Dedifferentiated amniotic fluid mesenchymal stem cell (primary cell): ENCODE measurements at regions not wholly inside any gene's neighbourhood (a gene's known extent, or its start where the extent isn't known, plus 50 kb on each side); places are given as distances from the start of the nearest gene placed in this dataset.
"Not testable (repeated sequence)": the region's sequence is repeated elsewhere in the genome, so short reads cannot be mapped to it uniquely, and the experiment has no call there.

ENCODE experiments used
- DNase-seq: peaks from one replicate; pipeline ENCODE4 v3.0.0-alpha.2; 2016; ENCODE audit errors: extremely low spot score

- DNase-seq = no peak
Observed at GRCh38 chr5:86404256-86404655, 213.5 kb upstream of the COX7C start.

GRCh38 chr5:86407711-86408110 lies 210.0 kb upstream of the COX7C start:
- DNase-seq = no peak

GRCh38 chr5:86411596-86411995 lies 206.1 kb upstream of the COX7C start:
- DNase-seq = no peak

GRCh38 chr5:86427158-86427557 lies 190.6 kb upstream of the COX7C start:
- no peak for DNase-seq

GRCh38 chr5:86439593-86440110 lies 178.1 kb upstream of the COX7C start:
- no peak for DNase-seq

GRCh38 chr5:86442036-86442745 lies 175.6 kb upstream of the COX7C start:
- DNase-seq = no peak

GRCh38 chr5:86447362-86447761 lies 170.4 kb upstream of the COX7C start:
- DNase-seq = no peak

GRCh38 chr5:86452251-86452650 lies 165.5 kb upstream of the COX7C start:
- DNase-seq = no peak

- DNase-seq = no peak
Observed at GRCh38 chr5:86460519-86460918, 157.2 kb upstream of the COX7C start.

- DNase-seq = no peak
Observed at GRCh38 chr5:86461169-86461956, 156.4 kb upstream of the COX7C start.

- DNase-seq = no peak
Observed at GRCh38 chr5:86463339-86463738, 154.4 kb upstream of the COX7C start.

- DNase-seq = no peak
Observed at GRCh38 chr5:86465052-86465838, 152.5 kb upstream of the COX7C start.

GRCh38 chr5:86466721-86467120 lies 151.0 kb upstream of the COX7C start:
- not testable (repeated sequence) for DNase-seq

- no peak for DNase-seq
Observed at GRCh38 chr5:86482008-86482407, 135.7 kb upstream of the COX7C start.

GRCh38 chr5:86493777-86494176 lies 124.0 kb upstream of the COX7C start:
- no peak for DNase-seq

GRCh38 chr5:86500947-86501346 lies 116.8 kb upstream of the COX7C start:
- no peak for DNase-seq

- DNase-seq = no peak
Observed at GRCh38 chr5:86507574-86507973, 110.2 kb upstream of the COX7C start.

- not testable (repeated sequence) for DNase-seq
Observed at GRCh38 chr5:86510330-86510915, 107.3 kb upstream of the COX7C start.

GRCh38 chr5:86523718-86524117 lies 94.0 kb upstream of the COX7C start:
- DNase-seq = no peak

GRCh38 chr5:86525622-86526021 lies 92.1 kb upstream of the COX7C start:
- DNase-seq = no peak

GRCh38 chr5:86526811-86527348 lies 90.9 kb upstream of the COX7C start:
- DNase-seq = no peak

- no peak for DNase-seq
Observed at GRCh38 chr5:86532429-86532828, 85.3 kb upstream of the COX7C start.
